ENCODE measurements at regions not wholly inside any gene's neighbourhood (a gene's known extent, or its start where the extent isn't known, plus 50 kb on each side); places are given as distances from the start of the nearest gene placed in this dataset.

DNA sequence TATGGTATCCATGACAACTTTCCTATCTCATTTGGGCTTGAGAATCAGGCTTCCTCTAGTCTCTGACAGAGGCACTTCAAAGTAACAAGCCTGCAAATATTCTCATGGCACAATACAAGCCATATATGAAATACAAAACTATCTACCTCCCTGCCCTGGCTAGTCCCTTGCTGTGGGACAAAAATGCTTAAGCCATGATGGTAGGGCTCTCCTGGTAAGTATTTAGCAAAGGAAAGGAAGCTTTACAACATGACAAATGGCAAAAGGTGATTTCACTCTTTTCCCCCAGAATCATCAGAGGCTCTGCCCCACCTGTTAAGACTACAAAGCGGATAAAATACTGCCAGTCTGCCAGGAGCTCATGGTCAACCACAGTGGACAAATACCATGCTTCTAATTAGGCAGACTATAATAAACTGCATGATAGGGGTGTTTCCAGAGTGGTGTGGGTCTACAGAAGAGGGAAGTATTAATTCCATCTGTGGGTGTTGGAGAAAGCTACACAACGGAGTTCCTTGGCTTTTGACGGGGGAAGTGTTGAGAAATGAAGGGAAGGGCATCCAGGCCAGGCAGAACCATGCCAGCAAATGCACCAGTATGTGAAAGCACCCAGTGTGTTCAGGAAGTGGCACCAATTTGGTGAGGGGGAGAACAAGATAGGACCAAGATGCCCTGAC lies 92.9 kb downstream of the SPTSSA start:
- Mint-ChIP-seq H3K36me3 (ENCODE audit: insufficient read depth, unreplicated experiment) (no peaks in the 10 kb centered on the region), H3K27me3 (ENCODE audit: unreplicated experiment) (no peaks in the 10 kb centered on the region), H3K4me3 (ENCODE audit: low read depth, unreplicated experiment) (no peak overlapping the region), H3K27ac (ENCODE audit: unreplicated experiment) (no peak overlapping the region), H3K4me1 (ENCODE audit: low read depth, unreplicated experiment) (peaks cover 53% of the 10 kb centered on the region), H3K9me3 (ENCODE audit: low read depth, unreplicated experiment) (no peaks in the 10 kb centered on the region)
- CTCF ChIA-PET: no interaction called here
- no peak for DNase-seq
- TF ChIP-seq, protein P1, sequence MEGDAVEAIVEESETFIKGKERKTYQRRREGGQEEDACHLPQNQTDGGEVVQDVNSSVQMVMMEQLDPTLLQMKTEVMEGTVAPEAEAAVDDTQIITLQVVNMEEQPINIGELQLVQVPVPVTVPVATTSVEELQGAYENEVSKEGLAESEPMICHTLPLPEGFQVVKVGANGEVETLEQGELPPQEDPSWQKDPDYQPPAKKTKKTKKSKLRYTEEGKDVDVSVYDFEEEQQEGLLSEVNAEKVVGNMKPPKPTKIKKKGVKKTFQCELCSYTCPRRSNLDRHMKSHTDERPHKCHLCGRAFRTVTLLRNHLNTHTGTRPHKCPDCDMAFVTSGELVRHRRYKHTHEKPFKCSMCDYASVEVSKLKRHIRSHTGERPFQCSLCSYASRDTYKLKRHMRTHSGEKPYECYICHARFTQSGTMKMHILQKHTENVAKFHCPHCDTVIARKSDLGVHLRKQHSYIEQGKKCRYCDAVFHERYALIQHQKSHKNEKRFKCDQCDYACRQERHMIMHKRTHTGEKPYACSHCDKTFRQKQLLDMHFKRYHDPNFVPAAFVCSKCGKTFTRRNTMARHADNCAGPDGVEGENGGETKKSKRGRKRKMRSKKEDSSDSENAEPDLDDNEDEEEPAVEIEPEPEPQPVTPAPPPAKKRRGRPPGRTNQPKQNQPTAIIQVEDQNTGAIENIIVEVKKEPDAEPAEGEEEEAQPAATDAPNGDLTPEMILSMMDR (IDR thresholded peaks at IDR 0.05; ENCODE audit: unreplicated experiment): no peak
- intact Hi-C loops (cut with micrococcal nuclease; ENCODE audit: unreplicated experiment): loop anchor here (5.0 kb wide), 1 partner anchor 128 kb away; no protein-coding TSS in a partner anchor
- no TSS peak for BruUV-seq (replicated peaks)

DNA sequence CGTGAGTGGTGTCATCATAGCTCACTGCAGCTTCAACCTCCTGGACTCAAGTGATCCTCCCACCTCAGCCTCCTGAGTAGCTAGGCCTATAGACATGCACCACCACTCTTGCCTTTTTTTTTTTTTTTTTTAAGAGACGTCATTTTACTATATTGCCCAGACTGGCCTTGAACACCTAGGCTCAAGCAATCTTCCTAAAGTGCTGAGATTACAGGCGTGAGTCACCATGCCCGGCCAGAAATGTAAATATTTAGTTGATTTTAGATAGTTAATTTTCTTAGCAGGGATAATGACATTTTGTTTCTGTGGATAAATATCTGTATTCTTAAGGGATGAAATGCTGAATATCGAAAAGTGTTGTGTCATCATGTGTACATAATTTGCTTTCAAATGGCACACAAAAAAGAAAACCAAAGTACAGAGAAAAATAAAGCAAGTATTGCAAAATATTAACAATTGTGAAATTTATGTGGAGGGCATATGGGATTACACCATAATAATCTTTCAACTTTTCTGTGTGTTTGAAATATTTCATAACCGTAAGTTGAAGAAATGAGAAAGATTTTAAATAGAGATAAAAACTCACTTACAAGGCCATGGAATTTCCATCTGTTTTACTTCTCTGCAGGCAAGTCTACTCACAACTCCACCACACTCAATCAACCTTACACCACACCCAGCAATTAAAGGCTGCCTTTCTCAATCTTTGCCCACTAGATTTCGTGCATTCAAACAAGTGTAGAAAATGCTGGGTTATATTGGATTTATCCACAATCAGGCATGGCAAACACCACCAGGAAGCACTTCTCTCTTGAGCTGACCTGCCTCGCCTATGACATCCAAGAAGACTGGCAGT lies 93.7 kb downstream of the SPTSSA start:
- Mint-ChIP-seq H3K36me3 (ENCODE audit: insufficient read depth, unreplicated experiment) (no peaks in the 10 kb centered on the region), H3K4me1 (ENCODE audit: low read depth, unreplicated experiment) (peaks cover 58% of the 10 kb centered on the region), H3K27me3 (ENCODE audit: unreplicated experiment) (no peaks in the 10 kb centered on the region), H3K4me3 (ENCODE audit: low read depth, unreplicated experiment) (no peak overlapping the region), H3K9me3 (ENCODE audit: low read depth, unreplicated experiment) (no peaks in the 10 kb centered on the region), H3K27ac (ENCODE audit: unreplicated experiment) (no peak overlapping the region)
- CTCF ChIA-PET: no interaction called here
- TF ChIP-seq, protein P1 (IDR thresholded peaks at IDR 0.05; ENCODE audit: unreplicated experiment): no peak
- DNase-seq: no peak
- intact Hi-C loops (cut with micrococcal nuclease; ENCODE audit: unreplicated experiment): loop anchor here (5.0 kb wide), 1 partner anchor 129 kb away; no protein-coding TSS in a partner anchor
- BruUV-seq (replicated peaks): no TSS peak

DNA sequence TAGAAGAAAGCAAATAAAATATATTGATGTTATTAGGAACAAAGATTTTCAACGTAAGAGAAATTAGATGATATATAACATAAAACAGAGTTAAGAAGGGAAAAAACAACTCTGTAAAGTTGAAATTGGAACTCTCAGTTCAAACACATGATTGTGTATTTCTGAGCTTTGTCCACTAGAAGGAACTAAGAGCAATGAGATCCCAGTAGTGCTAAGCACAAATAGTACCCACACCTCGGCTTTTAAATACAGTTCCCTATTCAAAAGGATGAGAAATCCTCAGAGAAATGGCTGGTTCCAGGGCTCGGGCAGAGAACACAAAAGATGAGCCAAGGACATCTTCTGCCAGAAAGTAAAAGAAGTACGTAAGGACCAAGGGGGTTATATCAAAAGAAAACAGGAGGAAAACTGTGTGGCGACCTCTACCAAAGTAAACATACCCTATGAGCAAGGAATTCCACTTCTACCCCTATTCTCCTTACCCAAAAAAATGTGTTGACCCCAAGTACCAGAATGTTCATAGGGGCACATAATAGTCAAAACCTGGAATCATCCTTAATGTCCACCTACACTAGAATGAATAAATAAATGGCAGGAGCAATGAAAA lies 96.6 kb downstream of the SPTSSA start:
- no peak for DNase-seq
- Mint-ChIP-seq H3K36me3 (ENCODE audit: insufficient read depth, unreplicated experiment) (no peaks in the 10 kb centered on the region), H3K4me3 (ENCODE audit: low read depth, unreplicated experiment) (no peak overlapping the region), H3K27ac (ENCODE audit: unreplicated experiment) (peak overlapping the region; percentile 31), H3K27me3 (ENCODE audit: unreplicated experiment) (no peaks in the 10 kb centered on the region), H3K9me3 (ENCODE audit: low read depth, unreplicated experiment) (no peaks in the 10 kb centered on the region), H3K4me1 (ENCODE audit: low read depth, unreplicated experiment) (peaks cover 49% of the 10 kb centered on the region)
- intact Hi-C loops (cut with micrococcal nuclease; ENCODE audit: unreplicated experiment): loop anchor here (5.0 kb wide), 1 partner anchor 132 kb away; no protein-coding TSS in a partner anchor
- CTCF ChIA-PET: interaction anchor here (1.0 to 1.5 kb wide), 4 partner anchors 10 to 133 kb away, joined by 3 to 8 read pairs (median 5); no protein-coding TSS in a partner anchor
- TF ChIP-seq, protein P1 (IDR thresholded peaks at IDR 0.05; ENCODE audit: unreplicated experiment): no peak
- BruUV-seq (replicated peaks): no TSS peak

DNA sequence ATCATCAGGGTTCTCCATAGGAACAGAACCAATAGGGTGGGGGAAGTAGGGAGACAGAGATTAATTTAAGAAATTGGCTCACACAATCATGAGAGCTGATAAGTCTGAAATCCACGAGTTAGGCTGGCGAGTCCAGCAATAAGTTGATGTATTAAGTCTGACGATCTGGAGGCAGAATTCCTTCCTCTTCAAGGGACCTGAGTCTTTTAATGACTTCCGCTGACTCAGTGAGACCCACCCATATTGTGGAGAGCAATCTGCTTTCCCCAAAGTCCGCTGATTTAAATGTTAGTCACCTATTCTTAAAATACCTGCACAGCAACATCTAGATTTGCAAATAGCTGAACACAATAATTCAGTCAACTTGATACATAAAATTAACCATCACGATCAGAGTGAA lies 97.8 kb downstream of the SPTSSA start:
- TF ChIP-seq, protein P1 (IDR thresholded peaks at IDR 0.05; ENCODE audit: unreplicated experiment): no peak
- CTCF ChIA-PET: interaction anchor here (0.5 to 1.5 kb wide), 4 partner anchors 32 to 135 kb away, joined by 3 to 8 read pairs (median 4); no protein-coding TSS in a partner anchor
- no peaks in the 10 kb centered on the region for H3K27me3 Mint-ChIP-seq (ENCODE audit: unreplicated experiment)
- H3K4me3 Mint-ChIP-seq (ENCODE audit: low read depth, unreplicated experiment): peak overlapping the region; percentile 41
- BruUV-seq (replicated peaks): no TSS peak
- no peaks in the 10 kb centered on the region for H3K9me3 Mint-ChIP-seq (ENCODE audit: low read depth, unreplicated experiment)
- peaks cover 52% of the 10 kb centered on the region for H3K4me1 Mint-ChIP-seq (ENCODE audit: low read depth, unreplicated experiment)
- no peaks in the 10 kb centered on the region for H3K36me3 Mint-ChIP-seq (ENCODE audit: insufficient read depth, unreplicated experiment)
- intact Hi-C loops (cut with micrococcal nuclease; ENCODE audit: unreplicated experiment): no loop called here
- peak overlapping the region; percentile 85 for H3K27ac Mint-ChIP-seq (ENCODE audit: unreplicated experiment)
- peak; percentile 49 for DNase-seq

Measured in Calu3 (cell line).